H1 (cell line): ENCODE measurements at regions not wholly inside any gene's neighbourhood (a gene's known extent, or its start where the extent isn't known, plus 50 kb on each side); places are given as distances from the start of the nearest gene placed in this dataset.

Experiments used
- CHD7 ChIP-seq: fragments of 300-600 bp; sonication (generic); IDR thresholded peaks from 2 replicates; pipeline ENCODE4 v1.7.1; 2012; ENCODE audit warnings: low read length, moderate library complexity, mild to moderate bottlenecking, inconsistent platforms; ENCODE audit not compliant: insufficient replicate concordance
- RFX5 ChIP-seq: IDR thresholded peaks from 2 replicates; pipeline ENCODE4 v1.6.1; 2011; ENCODE audit warnings: low read depth, low read length, improper control_type of control experiment, borderline replicate concordance
- SIRT6 ChIP-seq: IDR thresholded peaks from one replicate; pipeline ENCODE4 v1.7.1; 2012; ENCODE audit warnings: low read length, inconsistent platforms
- SP2 ChIP-seq: IDR thresholded peaks from 2 replicates; pipeline ENCODE4 v1.6.1; 2012; ENCODE audit warnings: mild to moderate bottlenecking, low read length, inconsistent platforms
- TEAD4 ChIP-seq: IDR thresholded peaks from 2 replicates; pipeline ENCODE4 v1.6.1; 2012; ENCODE audit warnings: low read depth, low read length, inconsistent platforms, mixed read lengths

- TF ChIP-seq SIRT6, result no peak
- no peak for TF ChIP-seq RFX5
- TF ChIP-seq TEAD4, result no peak
- no peak for TF ChIP-seq CHD7
- TF ChIP-seq SP2, result no peak
- TF ChIP-seq, all 59 proteins: peak for 0
Measured at GRCh38 chr2:181318504-181319280, 138.5 kb upstream of the ITGA4 start (continued).
